Caco-2 (cell line): ENCODE measurements at regions not wholly inside any gene's neighbourhood (a gene's known extent, or its start where the extent isn't known, plus 50 kb on each side); places are given as distances from the start of the nearest gene placed in this dataset.

Source experiments
- BruUV-seq: library from RNA; stranded (reverse); fragments of 400-500 nt; replicated peaks from 2 replicates; lab custom pipeline; 2021; lab: Mats Ljungman, UMichigan
- CTCF ChIA-PET: fragments of 300-600 bp; sonication (Branson Sonifier 250); formaldehyde crosslinking; loops from one replicate; lab custom pipeline; 2022; ENCODE audit warnings: antibody characterized with exemption; lab: Charles Lee
- POLR2A ChIA-PET: fragments of 300-600 bp; sonication (Branson Sonifier 250); formaldehyde crosslinking; loops from one replicate; lab custom pipeline; 2022; ENCODE audit warnings: antibody characterized with exemption; lab: Charles Lee
- DNase-seq, 2 experiments: peaks; one replicate each; pipeline versions ENCODE4 v3.0.0 to v3.0.0-alpha.2; 2020 to 2022
- H3K27me3 ChIP-seq: replicated peaks from 2 replicates; pipeline ENCODE4 v1.6.0; 2011; ENCODE audit warnings: low read length; ENCODE audit not compliant: control insufficient read depth, insufficient read depth
- H3K36me3 ChIP-seq: 2 replicates; pipeline ENCODE4 v1.5.1; 2011; ENCODE audit warnings: low read length; ENCODE audit not compliant: control insufficient read depth, insufficient read depth
- H3K4me1 ChIP-seq: fragments of 250-450 bp; sonication (Bioruptor Pico); 2 replicates; pipeline ENCODE4 v1.5.1; 2020; ENCODE audit warnings: mild to moderate bottlenecking
- H3K4me3 ChIP-seq: 2 replicates; pipeline ENCODE4 v1.5.1; 2011; ENCODE audit warnings: low read depth, mild to moderate bottlenecking, control low read depth, low read length
- H3K9me3 ChIP-seq: fragments of 250-450 bp; sonication (Bioruptor Pico); 2 replicates; pipeline ENCODE4 v1.5.1; 2020; ENCODE audit warnings: mild to moderate bottlenecking, moderate library complexity
- H3K27ac Mint-ChIP-seq: one replicate; pipeline ENCODE4 v1.8.0; 2022; ENCODE audit warnings: mixed read lengths; ENCODE audit not compliant: unreplicated experiment
- H3K27me3 Mint-ChIP-seq: one replicate; pipeline ENCODE4 v1.8.0; 2022; ENCODE audit warnings: mixed read lengths; ENCODE audit not compliant: insufficient read depth, unreplicated experiment
- H3K36me3 Mint-ChIP-seq: one replicate; pipeline ENCODE4 v1.8.0; 2022; ENCODE audit warnings: mild to moderate bottlenecking, mixed read lengths; ENCODE audit not compliant: insufficient read depth, unreplicated experiment
- H3K4me1 Mint-ChIP-seq: one replicate; pipeline ENCODE4 v1.8.0; 2022; ENCODE audit warnings: low read depth, mixed read lengths; ENCODE audit not compliant: unreplicated experiment
- H3K4me3 Mint-ChIP-seq: one replicate; pipeline ENCODE4 v1.8.0; 2022; ENCODE audit warnings: mild to moderate bottlenecking, moderate library complexity, mixed read lengths; ENCODE audit not compliant: unreplicated experiment
- H3K9me3 Mint-ChIP-seq: one replicate; pipeline ENCODE4 v1.8.0; 2022; ENCODE audit warnings: mixed read lengths; ENCODE audit not compliant: unreplicated experiment
- intact Hi-C: fragments of 100-400 bp; cut with micrococcal nuclease; formaldehyde crosslinking; loops from one replicate; pipeline ENCODE4 v1.10.0; 2022; ENCODE audit not compliant: unreplicated experiment
- TF ChIP-seq, protein P1 (sequence below), 2 experiments: fragments of 200-600 bp in 1 of 2; IDR thresholded peaks; 1 replicate in 1 of 2; 2 replicates in 1 of 2; pipeline versions ENCODE4 v1.5.1 to v1.8.0; 2011 to 2022; ENCODE audit warnings: antibody characterized with exemption in 1 of 2, control low read depth in 1 of 2, inconsistent platforms in 1 of 2, low read depth in 1 of 2, low read length in 1 of 2, mild to moderate bottlenecking in 1 of 2, moderate library complexity in 1 of 2; ENCODE audit not compliant: insufficient read depth in 1 of 2, severe bottlenecking in 1 of 2, unreplicated experiment in 1 of 2

DNA sequence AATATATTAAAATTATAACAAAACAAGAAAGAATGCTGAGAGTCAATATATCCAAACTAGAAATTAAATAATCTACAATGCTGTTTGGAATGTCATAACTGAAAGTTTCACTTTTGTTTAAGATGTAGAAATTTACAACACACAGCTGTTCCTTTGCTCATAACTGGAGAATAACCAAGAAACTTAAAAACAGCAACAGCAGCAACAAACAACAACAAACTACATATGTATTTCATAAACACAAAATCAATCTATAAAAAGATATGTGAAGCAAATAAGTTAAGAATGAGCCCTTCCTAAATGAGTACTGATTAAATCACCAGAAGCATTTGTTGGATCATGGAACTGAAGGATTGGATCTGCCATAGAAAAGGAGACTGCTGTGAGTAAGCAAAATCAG, 456.5 kb upstream of the ZNF804A start:
- no peaks in the 10 kb centered on the region for H3K27me3 Mint-ChIP-seq
- H3K27me3 ChIP-seq, result no peaks in the 10 kb centered on the region
- no peaks in the 10 kb centered on the region for H3K36me3 ChIP-seq
- no peaks in the 10 kb centered on the region; the same call in 1 of the 2 replicates for H3K9me3 ChIP-seq
- H3K4me1 ChIP-seq, result no peaks in the 10 kb centered on the region
- no peak overlapping the region for H3K4me3 ChIP-seq
- ChIA-PET POLR2A (no interaction called here), CTCF (no interaction called here)
- TF ChIP-seq, protein P1, sequence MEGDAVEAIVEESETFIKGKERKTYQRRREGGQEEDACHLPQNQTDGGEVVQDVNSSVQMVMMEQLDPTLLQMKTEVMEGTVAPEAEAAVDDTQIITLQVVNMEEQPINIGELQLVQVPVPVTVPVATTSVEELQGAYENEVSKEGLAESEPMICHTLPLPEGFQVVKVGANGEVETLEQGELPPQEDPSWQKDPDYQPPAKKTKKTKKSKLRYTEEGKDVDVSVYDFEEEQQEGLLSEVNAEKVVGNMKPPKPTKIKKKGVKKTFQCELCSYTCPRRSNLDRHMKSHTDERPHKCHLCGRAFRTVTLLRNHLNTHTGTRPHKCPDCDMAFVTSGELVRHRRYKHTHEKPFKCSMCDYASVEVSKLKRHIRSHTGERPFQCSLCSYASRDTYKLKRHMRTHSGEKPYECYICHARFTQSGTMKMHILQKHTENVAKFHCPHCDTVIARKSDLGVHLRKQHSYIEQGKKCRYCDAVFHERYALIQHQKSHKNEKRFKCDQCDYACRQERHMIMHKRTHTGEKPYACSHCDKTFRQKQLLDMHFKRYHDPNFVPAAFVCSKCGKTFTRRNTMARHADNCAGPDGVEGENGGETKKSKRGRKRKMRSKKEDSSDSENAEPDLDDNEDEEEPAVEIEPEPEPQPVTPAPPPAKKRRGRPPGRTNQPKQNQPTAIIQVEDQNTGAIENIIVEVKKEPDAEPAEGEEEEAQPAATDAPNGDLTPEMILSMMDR (IDR thresholded peaks at IDR 0.05; ENCODE audit: insufficient read depth in 1 of 2, low read depth in 1 of 2, low read length in 1 of 2, severe bottlenecking in 1 of 2, unreplicated experiment in 1 of 2), result no peak
- no peaks in the 10 kb centered on the region for H3K4me1 Mint-ChIP-seq
- H3K4me3 Mint-ChIP-seq, result no peak overlapping the region
- intact Hi-C loops, result no loop called here
- DNase-seq, result no peak
- no peaks in the 10 kb centered on the region for H3K9me3 Mint-ChIP-seq
- BruUV-seq, result no TSS peak
- H3K36me3 Mint-ChIP-seq, result no peaks in the 10 kb centered on the region
- H3K27ac Mint-ChIP-seq, result no peak overlapping the region

DNA sequence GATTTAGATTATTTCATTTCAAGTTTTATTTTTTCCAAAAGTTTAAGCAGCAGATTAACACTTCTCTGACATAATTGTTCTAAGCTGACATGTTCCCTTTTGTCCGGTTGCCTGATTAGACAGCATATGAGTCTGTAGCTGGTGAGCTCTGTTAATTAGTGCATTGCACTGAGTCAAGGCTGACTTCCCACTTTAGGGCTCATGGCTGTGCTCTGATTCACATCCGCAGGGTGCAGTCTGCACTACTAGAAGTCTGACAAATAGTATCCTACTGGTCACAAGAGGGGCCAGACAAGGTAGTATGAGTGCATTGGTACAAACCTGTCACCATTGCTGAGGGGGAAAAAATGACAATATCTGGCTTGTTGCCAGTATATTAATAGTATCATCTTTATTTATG, 443.9 kb upstream of the ZNF804A start:
- TF ChIP-seq, protein P1 (IDR thresholded peaks at IDR 0.05; ENCODE audit: insufficient read depth in 1 of 2, low read depth in 1 of 2, low read length in 1 of 2, severe bottlenecking in 1 of 2, unreplicated experiment in 1 of 2), result no peak

DNA sequence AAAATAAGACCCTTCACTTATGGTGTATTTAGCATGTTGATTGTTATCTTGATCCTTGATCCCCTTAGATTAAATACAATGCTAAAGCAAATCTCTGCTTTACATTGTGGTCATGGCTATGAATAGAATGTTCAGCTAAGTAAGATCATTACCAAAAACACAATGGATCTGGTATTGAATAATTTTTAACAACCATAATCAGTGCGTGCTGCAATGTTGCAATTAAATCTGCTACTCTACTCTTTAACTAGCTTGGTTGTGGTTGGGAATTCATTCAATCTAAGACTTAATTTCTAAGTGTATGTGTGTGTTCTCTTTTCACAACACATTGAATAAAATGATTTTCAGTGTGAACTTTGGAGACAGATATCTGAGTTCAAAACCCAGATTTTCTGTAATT, 442.5 kb upstream of the ZNF804A start:
- DNase-seq, result no peak
- ChIA-PET POLR2A (no interaction called here), CTCF (no interaction called here)
- H3K9me3 ChIP-seq, result no peaks in the 10 kb centered on the region
- no peaks in the 10 kb centered on the region for H3K27me3 ChIP-seq
- H3K4me3 ChIP-seq, result no peak overlapping the region
- Mint-ChIP-seq H3K36me3 (no peaks in the 10 kb centered on the region), H3K27me3 (no peaks in the 10 kb centered on the region), H3K4me1 (no peaks in the 10 kb centered on the region), H3K9me3 (no peaks in the 10 kb centered on the region), H3K4me3 (no peak overlapping the region), H3K27ac (no peak overlapping the region)
- intact Hi-C loops, result no loop called here
- H3K4me1 ChIP-seq, result no peaks in the 10 kb centered on the region
- TF ChIP-seq, protein P1 (IDR thresholded peaks at IDR 0.05; ENCODE audit: insufficient read depth in 1 of 2, low read depth in 1 of 2, low read length in 1 of 2, severe bottlenecking in 1 of 2, unreplicated experiment in 1 of 2), result no peak
- no peaks in the 10 kb centered on the region for H3K36me3 ChIP-seq
- BruUV-seq, result no TSS peak

More for the DNA sequence above, 443.9 kb upstream of the ZNF804A start:
- Histone ChIP-seq H3K36me3 (no peaks in the 10 kb centered on the region), H3K27me3 (no peaks in the 10 kb centered on the region), H3K4me1 (no peaks in the 10 kb centered on the region), H3K9me3 (no peaks in the 10 kb centered on the region), H3K4me3 (no peak overlapping the region)
- Mint-ChIP-seq H3K27ac (no peak overlapping the region), H3K9me3 (no peaks in the 10 kb centered on the region), H3K4me3 (no peak overlapping the region), H3K27me3 (no peaks in the 10 kb centered on the region), H3K4me1 (no peaks in the 10 kb centered on the region), H3K36me3 (no peaks in the 10 kb centered on the region)
- no peak for DNase-seq
- intact Hi-C loops, result no loop called here
- ChIA-PET POLR2A (no interaction called here), CTCF (no interaction called here)
- BruUV-seq, result no TSS peak
